ENCODE measurements at regions not wholly inside any gene's neighbourhood (a gene's known extent, or its start where the extent isn't known, plus 50 kb on each side); places are given as distances from the start of the nearest gene placed in this dataset.

- TF ChIP-seq, protein P1, sequence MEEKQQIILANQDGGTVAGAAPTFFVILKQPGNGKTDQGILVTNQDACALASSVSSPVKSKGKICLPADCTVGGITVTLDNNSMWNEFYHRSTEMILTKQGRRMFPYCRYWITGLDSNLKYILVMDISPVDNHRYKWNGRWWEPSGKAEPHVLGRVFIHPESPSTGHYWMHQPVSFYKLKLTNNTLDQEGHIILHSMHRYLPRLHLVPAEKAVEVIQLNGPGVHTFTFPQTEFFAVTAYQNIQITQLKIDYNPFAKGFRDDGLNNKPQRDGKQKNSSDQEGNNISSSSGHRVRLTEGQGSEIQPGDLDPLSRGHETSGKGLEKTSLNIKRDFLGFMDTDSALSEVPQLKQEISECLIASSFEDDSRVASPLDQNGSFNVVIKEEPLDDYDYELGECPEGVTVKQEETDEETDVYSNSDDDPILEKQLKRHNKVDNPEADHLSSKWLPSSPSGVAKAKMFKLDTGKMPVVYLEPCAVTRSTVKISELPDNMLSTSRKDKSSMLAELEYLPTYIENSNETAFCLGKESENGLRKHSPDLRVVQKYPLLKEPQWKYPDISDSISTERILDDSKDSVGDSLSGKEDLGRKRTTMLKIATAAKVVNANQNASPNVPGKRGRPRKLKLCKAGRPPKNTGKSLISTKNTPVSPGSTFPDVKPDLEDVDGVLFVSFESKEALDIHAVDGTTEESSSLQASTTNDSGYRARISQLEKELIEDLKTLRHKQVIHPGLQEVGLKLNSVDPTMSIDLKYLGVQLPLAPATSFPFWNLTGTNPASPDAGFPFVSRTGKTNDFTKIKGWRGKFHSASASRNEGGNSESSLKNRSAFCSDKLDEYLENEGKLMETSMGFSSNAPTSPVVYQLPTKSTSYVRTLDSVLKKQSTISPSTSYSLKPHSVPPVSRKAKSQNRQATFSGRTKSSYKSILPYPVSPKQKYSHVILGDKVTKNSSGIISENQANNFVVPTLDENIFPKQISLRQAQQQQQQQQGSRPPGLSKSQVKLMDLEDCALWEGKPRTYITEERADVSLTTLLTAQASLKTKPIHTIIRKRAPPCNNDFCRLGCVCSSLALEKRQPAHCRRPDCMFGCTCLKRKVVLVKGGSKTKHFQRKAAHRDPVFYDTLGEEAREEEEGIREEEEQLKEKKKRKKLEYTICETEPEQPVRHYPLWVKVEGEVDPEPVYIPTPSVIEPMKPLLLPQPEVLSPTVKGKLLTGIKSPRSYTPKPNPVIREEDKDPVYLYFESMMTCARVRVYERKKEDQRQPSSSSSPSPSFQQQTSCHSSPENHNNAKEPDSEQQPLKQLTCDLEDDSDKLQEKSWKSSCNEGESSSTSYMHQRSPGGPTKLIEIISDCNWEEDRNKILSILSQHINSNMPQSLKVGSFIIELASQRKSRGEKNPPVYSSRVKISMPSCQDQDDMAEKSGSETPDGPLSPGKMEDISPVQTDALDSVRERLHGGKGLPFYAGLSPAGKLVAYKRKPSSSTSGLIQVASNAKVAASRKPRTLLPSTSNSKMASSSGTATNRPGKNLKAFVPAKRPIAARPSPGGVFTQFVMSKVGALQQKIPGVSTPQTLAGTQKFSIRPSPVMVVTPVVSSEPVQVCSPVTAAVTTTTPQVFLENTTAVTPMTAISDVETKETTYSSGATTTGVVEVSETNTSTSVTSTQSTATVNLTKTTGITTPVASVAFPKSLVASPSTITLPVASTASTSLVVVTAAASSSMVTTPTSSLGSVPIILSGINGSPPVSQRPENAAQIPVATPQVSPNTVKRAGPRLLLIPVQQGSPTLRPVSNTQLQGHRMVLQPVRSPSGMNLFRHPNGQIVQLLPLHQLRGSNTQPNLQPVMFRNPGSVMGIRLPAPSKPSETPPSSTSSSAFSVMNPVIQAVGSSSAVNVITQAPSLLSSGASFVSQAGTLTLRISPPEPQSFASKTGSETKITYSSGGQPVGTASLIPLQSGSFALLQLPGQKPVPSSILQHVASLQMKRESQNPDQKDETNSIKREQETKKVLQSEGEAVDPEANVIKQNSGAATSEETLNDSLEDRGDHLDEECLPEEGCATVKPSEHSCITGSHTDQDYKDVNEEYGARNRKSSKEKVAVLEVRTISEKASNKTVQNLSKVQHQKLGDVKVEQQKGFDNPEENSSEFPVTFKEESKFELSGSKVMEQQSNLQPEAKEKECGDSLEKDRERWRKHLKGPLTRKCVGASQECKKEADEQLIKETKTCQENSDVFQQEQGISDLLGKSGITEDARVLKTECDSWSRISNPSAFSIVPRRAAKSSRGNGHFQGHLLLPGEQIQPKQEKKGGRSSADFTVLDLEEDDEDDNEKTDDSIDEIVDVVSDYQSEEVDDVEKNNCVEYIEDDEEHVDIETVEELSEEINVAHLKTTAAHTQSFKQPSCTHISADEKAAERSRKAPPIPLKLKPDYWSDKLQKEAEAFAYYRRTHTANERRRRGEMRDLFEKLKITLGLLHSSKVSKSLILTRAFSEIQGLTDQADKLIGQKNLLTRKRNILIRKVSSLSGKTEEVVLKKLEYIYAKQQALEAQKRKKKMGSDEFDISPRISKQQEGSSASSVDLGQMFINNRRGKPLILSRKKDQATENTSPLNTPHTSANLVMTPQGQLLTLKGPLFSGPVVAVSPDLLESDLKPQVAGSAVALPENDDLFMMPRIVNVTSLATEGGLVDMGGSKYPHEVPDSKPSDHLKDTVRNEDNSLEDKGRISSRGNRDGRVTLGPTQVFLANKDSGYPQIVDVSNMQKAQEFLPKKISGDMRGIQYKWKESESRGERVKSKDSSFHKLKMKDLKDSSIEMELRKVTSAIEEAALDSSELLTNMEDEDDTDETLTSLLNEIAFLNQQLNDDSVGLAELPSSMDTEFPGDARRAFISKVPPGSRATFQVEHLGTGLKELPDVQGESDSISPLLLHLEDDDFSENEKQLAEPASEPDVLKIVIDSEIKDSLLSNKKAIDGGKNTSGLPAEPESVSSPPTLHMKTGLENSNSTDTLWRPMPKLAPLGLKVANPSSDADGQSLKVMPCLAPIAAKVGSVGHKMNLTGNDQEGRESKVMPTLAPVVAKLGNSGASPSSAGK (IDR thresholded peaks at IDR 0.05): peak; percentile 42; the same call in 1 of the 2 replicates
- TF ChIP-seq CBX3 (IDR thresholded peaks at IDR 0.05; ENCODE audit: borderline replicate concordance in 1 of 2, low read length in 2 of 2) (peak in 1 of 2 experiments; percentile 19; a peak in 1 of 3 replicates), DPF2 (IDR thresholded peaks at IDR 0.05) (peak; percentile 90), PML (IDR thresholded peaks at IDR 0.05; ENCODE audit: low read length) (peak; percentile 94), FOXK2 (conservative IDR thresholded peaks at IDR 0.05 in 1 of 2, IDR thresholded peaks at IDR 0.05 in 1 of 2; ENCODE audit: low read depth in 2 of 2) (no peak), SPI1 (IDR thresholded peaks at IDR 0.05; ENCODE audit: borderline replicate concordance, low read depth, low read length) (no peak), MECOM (CRISPR knock-in tag; IDR thresholded peaks at IDR 0.05) (no peak), CBFA2T3 (IDR thresholded peaks at IDR 0.05) (peak; percentile 97), CC2D1A (IDR thresholded peaks at IDR 0.05) (peak; percentile 52; the same call in 1 of the 2 replicates), FOXM1 (IDR thresholded peaks at IDR 0.05; ENCODE audit: low read depth) (peak; percentile 86), FOXM1 (CRISPR knock-in tag; IDR thresholded peaks at IDR 0.05; ENCODE audit: low read depth) (no peak), PHF21A (IDR thresholded peaks at IDR 0.05; ENCODE audit: borderline replicate concordance, low read depth) (no peak), STAT5A (IDR thresholded peaks at IDR 0.05; ENCODE audit: borderline replicate concordance, low read length) (peak; percentile 86), GATA2 (CRISPR knock-in tag; IDR thresholded peaks at IDR 0.05) (peak; percentile 72; the same call in 1 of the 2 replicates)
- TF ChIP-seq, protein P2, sequence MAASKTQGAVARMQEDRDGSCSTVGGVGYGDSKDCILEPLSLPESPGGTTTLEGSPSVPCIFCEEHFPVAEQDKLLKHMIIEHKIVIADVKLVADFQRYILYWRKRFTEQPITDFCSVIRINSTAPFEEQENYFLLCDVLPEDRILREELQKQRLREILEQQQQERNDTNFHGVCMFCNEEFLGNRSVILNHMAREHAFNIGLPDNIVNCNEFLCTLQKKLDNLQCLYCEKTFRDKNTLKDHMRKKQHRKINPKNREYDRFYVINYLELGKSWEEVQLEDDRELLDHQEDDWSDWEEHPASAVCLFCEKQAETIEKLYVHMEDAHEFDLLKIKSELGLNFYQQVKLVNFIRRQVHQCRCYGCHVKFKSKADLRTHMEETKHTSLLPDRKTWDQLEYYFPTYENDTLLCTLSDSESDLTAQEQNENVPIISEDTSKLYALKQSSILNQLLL (CRISPR knock-in tag; IDR thresholded peaks at IDR 0.05; ENCODE audit: borderline replicate concordance): no peak
- TF ChIP-seq, protein P3, sequence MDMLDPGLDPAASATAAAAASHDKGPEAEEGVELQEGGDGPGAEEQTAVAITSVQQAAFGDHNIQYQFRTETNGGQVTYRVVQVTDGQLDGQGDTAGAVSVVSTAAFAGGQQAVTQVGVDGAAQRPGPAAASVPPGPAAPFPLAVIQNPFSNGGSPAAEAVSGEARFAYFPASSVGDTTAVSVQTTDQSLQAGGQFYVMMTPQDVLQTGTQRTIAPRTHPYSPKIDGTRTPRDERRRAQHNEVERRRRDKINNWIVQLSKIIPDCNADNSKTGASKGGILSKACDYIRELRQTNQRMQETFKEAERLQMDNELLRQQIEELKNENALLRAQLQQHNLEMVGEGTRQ (CRISPR knock-in tag; IDR thresholded peaks at IDR 0.05): peak; percentile 66
Observed at GRCh38 chr9:87803623-87804345, 77.9 kb downstream of the CTSL start (continued).
